GM21528 (cell line): ENCODE measurements at regions not wholly inside any gene's neighbourhood (a gene's known extent, or its start where the extent isn't known, plus 50 kb on each side); places are given as distances from the start of the nearest gene placed in this dataset.
"Not testable (repeated sequence)": the region's sequence is repeated elsewhere in the genome, so short reads cannot be mapped to it uniquely, and the experiment has no call there.

Experiments
- ATAC-seq: cut with Tn5 transposase; IDR thresholded peaks from one replicate; pipeline ENCODE4 v1.9.1; 2021; ENCODE audit warnings: mild to moderate bottlenecking, moderate library complexity; ENCODE audit not compliant: unreplicated experiment, low FRiP score

DNA sequence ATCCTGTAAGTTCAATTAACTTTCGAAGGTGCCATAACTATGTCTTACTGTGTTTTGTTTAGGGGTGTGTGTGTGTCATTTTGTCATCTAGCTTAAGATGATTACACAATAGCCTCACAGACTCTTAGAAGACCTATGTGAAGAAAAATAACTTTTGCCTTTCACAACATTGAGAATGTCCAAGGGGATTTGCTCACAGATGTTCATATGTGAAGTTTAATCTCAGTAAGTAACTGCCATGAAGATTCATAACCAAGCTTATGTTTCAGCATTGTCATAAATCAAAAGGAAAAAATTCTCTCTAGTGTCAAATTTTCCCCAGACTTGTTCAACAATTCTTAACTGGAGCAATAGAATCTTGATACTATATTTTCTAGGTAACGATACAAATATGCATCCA lies 226.1 kb upstream of the PRKD1 start:
- no peak for ATAC-seq

GRCh38 chr14:30156571-30156970 lies 228.9 kb upstream of the PRKD1 start:
- ATAC-seq: no peak

DNA sequence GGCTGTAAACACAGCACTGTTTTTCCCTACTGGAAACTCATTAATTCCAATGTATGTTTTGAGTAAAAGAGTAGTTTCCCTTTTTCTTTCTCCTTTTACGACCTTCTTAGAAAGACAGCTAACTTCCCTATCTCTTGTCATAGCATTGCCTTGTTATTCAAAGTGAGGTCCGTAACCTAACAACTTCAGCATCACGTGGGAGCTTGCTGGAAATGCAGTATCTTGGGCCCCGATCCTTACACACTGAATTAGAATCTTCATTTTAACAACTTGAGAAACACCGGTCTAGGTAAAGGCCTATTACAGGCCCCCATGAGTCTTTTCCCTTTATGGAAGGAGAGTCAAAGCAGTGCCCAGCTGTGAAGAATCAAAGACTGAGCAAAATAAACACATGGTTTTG lies 230.7 kb upstream of the PRKD1 start:
- no peak for ATAC-seq

GRCh38 chr14:30159374-30159773 lies 231.7 kb upstream of the PRKD1 start:
- ATAC-seq: no peak

DNA sequence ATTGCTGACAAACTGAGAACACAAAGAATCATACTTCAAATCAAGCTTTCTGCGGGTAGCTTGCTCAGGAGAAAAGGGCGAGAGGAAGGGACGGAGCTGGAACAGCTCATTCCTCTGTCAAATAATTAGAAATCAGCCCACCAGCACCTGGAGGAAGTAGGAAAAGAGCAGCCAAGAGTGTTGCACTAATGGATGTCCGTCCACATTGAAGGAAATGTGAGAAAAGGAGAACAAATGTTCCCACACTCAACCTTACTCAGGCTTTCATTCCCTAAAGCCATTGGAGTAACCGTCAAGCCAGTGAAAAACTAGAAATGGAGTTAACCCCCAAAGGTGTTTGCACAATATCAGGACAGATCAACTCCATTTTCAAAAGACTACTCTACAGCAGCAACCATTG lies 233.0 kb upstream of the PRKD1 start:
- ATAC-seq: no peak

GRCh38 chr14:30162066-30162465 lies 234.4 kb upstream of the PRKD1 start:
- no peak for ATAC-seq

DNA sequence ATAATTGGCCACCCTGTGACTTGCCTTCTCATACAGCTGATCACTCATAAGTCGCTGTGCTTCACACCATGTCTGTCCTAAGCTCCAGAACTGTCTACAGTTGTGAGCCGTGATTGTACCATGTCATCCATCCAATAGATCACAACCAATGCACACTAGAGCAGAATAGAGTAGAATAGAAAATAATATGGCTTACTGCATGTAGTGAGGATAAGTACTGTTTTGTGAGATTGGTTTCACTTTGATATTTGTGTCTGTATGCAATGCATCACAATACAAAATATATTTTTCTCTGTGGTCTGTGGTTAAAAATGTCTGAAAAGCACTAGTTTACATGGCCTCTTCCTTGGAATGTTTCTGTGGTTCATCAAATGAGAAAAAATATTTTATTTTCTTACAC lies 237.6 kb upstream of the PRKD1 start:
- ATAC-seq: no peak

DNA sequence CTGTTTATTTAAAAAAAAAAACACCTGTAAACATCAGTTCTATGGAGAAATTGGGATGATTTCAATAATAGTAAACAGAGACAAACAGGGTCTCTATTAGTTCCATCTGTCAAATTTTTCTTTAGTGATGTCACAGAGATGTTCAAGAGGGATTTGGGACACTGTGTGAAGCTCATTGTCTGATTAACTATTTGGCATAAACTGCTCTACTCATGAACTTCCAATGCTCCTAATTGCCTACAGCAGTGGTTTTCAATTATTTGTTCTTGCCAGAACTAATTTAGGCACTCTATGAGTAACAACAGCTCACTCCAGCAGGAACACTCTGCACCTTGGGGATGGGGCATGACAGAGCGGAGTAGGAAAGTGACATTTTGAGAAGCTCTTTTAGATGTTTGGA lies 250.1 kb upstream of the PRKD1 start:
- no peak for ATAC-seq

- no peak for ATAC-seq
These were observed 251.9 kb upstream of the PRKD1 start for GRCh38 chr14:30179381-30180130.

DNA sequence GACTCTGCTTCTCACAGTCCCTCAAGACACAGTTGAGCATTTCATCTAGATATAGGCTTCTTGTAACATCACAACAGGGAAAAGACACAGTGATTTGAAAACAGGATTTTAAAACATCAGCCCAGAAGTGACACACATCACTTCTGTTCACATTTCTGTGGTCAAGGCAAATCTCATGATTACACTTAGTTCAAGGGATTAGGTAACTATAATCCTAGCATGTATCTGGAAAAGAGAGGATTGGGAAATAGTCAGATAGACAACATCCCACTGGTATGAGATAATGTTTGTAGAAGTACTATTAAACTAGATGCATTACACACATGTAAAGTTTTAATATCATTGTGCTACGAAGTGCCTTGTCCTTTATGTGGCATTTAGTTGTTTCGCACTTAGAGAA lies 252.6 kb upstream of the PRKD1 start:
- ATAC-seq: no peak

GRCh38 chr14:30185832-30186231 lies 258.2 kb upstream of the PRKD1 start:
- ATAC-seq: no peak

- no peak for ATAC-seq
These were observed 264.1 kb upstream of the PRKD1 start for GRCh38 chr14:30191639-30192279.

GRCh38 chr14:30193101-30193500 lies 265.5 kb upstream of the PRKD1 start:
- no peak for ATAC-seq

DNA sequence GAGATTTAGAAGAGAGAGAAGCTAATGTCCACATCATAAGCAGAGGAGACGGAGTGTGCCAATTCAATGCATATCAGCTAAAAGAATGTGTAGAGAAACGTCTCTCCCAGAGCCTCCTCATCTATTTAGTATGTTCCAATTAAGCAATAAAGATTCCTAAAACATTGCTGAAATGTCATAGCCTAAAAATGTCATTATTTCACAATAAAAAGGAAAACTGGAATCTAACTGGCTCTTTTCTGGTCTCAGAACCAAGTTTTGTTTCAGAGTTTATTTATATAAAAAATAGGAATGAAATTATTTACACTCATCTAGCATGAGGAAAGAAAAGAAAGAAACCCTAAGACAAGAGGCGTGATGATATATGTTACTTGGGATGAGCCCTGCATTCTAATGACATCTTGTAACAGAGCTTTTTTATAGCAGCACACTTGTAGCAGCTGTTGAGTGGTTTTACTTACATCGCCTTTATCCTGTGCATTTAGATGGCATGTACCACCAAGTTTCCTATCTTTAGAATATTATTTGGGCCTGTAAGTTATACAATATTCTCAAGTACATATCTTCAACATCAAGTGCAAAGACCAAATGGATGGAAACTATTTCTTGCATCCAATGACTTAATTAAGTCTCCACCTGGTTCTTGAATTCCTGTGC lies 266.3 kb upstream of the PRKD1 start:
- no peak for ATAC-seq

DNA sequence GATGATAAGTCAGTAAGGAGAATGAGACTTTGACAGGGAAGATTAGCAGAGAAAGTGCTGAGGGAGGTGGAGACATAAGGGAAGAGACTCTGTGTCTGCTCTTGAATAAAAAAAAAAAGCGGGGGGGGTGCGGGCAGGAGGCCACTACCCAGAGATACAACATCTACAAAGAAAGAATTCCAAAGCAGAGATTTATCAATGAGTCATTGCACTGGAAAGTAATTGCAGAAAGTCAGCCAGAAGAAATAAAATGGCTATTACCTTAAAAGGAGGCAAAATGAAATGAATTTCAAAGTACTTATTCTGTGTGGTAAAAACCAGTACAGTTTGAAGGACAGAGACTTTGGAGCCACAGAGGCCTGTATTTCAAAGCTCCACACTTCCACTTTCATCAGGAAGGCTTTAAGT lies 267.1 kb upstream of the PRKD1 start:
- ATAC-seq: no peak

DNA sequence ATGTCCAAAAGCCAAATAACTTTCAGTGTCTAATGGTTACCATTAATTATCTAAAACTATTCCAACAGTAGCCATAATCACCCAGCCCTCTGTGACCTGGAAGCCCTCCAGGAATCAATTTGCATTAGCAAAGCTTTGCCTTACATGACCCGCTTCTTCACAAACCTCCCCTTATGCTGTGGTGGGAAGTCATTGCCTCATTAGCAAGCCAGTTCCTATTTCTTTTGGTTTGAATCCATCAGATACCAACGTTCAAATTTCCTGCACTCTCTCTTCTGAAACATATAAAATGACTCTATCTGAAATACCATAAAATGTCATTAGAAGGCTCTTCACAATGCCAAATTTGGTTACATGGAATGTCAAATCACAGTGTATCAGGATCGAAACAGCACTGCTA lies 268.3 kb upstream of the PRKD1 start:
- no peak for ATAC-seq

DNA sequence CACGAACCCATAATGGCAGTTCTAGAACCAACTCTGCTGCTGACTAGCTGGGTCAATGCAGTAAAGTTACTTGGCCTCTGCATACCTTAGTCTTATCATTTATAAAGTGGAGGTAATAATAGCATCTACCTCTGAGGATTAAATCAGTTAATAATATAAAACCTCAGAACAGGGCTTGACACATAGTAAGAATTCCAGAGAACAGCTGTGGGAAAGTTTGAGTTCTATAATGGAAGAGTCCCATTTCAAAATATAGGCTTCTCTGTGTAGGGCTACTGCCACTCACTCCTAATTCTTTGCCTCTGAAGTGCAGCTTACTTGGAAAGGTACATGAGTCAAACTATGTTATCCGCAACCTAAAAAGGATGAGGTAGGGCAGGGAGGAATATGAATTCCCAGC lies 269.2 kb upstream of the PRKD1 start:
- ATAC-seq: no peak

DNA sequence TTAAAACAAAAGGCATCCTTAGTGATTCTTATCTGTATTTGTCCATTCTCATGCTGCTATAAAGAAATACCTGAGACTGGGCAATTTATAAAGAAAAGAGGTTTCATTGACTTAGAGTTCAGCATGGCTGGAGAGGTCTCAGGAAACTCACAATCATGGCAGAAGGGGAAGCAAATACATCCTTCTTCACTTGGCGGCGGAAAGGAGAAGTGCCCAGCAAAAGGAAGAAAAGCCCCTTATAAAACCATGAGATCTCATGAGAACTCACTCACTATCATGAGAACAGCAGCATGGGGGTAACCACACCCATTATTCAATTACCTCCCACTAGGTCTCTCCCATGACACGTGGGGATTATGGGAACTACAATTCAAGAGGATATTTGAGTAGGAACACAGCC lies 271.1 kb upstream of the PRKD1 start:
- ATAC-seq: not testable (repeated sequence)

DNA sequence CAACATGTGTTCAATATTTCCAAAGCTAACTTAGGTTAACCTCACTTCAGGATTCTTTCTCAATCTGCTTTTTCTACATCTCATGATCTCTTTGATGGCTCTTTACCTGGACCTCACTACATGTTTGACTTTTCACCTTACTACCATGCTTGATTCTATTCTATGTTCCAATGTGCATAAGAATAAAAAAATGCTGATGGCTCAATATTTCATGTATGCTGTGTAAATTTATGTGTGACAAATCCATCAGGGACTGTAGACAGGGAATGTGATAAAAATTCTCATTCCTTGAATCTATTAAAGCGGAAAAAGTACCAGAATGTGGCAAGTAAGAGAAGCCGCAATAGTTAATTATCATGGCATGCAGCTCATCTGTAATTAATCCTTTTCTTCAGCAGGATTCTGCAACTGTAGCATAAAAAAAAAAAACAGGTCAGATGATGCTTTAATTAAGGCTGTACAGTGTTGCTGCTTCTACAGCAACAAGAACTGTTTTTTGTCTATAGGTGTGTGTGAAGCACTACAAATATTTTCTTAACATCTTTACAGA lies 276.9 kb upstream of the PRKD1 start:
- no peak for ATAC-seq

DNA sequence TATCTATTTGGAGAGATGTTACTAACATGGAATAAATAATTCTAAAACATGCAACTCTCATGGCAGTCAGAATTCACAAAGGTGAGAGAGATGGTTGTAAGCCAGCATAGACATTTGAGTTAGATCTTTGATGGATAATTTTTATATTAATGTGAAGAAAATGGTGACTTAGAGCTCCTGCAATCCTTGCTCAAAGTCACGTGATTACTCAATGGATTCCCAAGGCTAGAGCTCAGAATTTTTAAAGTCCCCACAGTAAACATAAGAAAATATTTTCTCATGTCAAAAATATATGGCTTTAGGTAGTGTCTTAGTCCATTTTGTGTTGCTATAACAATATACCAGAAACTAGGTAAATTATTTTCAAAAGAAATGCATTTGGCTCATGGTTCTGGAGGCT lies 281.5 kb upstream of the PRKD1 start:
- no peak for ATAC-seq

DNA sequence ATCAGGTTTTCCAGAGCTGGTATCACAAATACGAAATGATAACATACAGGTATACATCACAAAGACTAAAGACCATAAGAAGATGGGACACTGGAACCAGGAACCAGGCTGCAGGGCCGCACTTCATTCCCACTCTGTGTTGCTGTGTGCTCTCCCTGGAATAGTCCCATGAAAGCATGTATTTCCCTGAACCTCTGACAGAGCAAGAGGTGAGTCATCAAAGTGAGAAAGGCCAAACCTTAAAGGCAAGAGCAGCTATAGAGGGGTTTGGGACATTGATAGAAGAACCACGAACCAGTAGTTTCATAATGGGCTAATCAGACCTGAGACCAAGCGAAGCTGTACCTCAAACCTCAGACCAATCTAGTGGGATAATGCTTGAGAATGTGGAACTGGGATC lies 283.0 kb upstream of the PRKD1 start:
- ATAC-seq: no peak

GRCh38 chr14:30211326-30211725 lies 283.7 kb upstream of the PRKD1 start:
- ATAC-seq: no peak
